GM12864 (cell line): ENCODE measurements at regions not wholly inside any gene's neighbourhood (a gene's known extent, or its start where the extent isn't known, plus 50 kb on each side); places are given as distances from the start of the nearest gene placed in this dataset.

Experiments
- DNase-seq: peaks from one replicate; pipeline ENCODE4 v3.0.0-alpha.2; 2011; ENCODE audit warnings: low read depth
- H3K4me3 ChIP-seq: 2 replicates; pipeline ENCODE4 v1.5.1; 2011; ENCODE audit warnings: mild to moderate bottlenecking, low read depth, low read length, control low read depth
- CTCF ChIP-seq: IDR thresholded peaks from 2 replicates; pipeline ENCODE4 v1.5.1; 2011; ENCODE audit warnings: low read depth, mild to moderate bottlenecking, moderate library complexity, low read length, control low read depth, inconsistent platforms; ENCODE audit errors: missing control alignments

GRCh38 chr2:164044622-164045021 is 308.8 kb upstream of the FIGN start:
- TF ChIP-seq CTCF, result no peak
- H3K4me3 ChIP-seq, result no peak overlapping the region
- DNase-seq, result no peak

GRCh38 chr2:164039270-164039669 is 303.5 kb upstream of the FIGN start:
- no peak for TF ChIP-seq CTCF
- no peak for DNase-seq
- H3K4me3 ChIP-seq, result no peak overlapping the region

GRCh38 chr2:164032995-164033394 is 297.2 kb upstream of the FIGN start:
- no peak for TF ChIP-seq CTCF
- H3K4me3 ChIP-seq, result no peak overlapping the region
- DNase-seq, result no peak

GRCh38 chr2:164030623-164031022 is 294.8 kb upstream of the FIGN start:
- DNase-seq, result no peak
- H3K4me3 ChIP-seq, result no peak overlapping the region
- no peak for TF ChIP-seq CTCF

- no peak overlapping the region for H3K4me3 ChIP-seq
- TF ChIP-seq CTCF, result no peak
- DNase-seq, result no peak
These were observed 293.2 kb upstream of the FIGN start for GRCh38 chr2:164028814-164029534.

- TF ChIP-seq CTCF, result no peak
- no peak for DNase-seq
These were observed 288.6 kb upstream of the FIGN start for GRCh38 chr2:164024396-164024795.

GRCh38 chr2:164023896-164024295 is 288.1 kb upstream of the FIGN start:
- TF ChIP-seq CTCF, result no peak
- DNase-seq, result no peak
- H3K4me3 ChIP-seq, result no peak overlapping the region

More at GRCh38 chr2:164024396-164024795, 288.6 kb upstream of the FIGN start:
- H3K4me3 ChIP-seq, result no peak overlapping the region
